ENCODE measurements at regions not wholly inside any gene's neighbourhood (a gene's known extent, or its start where the extent isn't known, plus 50 kb on each side); places are given as distances from the start of the nearest gene placed in this dataset.

DNA sequence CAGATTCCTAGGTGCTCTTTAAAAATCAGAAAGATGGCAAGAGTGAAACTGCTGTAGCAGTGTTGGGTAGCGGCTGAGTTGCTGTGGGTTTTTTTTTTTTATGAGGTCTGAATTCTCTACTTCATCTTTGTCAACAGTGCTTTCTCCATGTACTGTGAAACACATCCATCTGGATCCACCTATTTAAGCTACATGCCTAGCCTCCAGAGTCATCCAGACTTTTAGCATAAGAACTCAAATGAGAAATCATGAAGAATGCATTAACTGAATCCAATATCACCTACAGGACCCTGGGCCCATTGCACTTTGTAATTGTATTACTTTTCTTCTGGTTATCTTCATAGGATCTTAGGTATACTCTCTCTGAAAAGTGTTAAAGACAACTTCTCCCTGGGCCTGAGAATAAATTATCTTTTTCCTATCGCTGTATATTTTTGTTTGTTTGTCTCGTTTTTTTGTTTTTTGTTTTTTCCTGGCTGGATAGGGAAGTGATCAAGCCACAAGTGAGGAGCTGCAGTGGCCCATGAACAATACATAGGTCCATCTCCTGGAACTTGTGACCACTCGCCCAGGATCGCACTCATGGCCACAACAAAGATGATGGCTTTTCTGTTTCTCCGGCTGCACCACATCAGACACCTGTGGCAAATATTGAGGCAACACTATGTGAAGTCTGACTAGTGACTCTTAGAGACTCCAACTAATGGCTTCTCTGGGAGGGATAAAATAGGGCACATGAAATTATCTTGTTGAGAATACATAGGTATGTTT lies 609.9 kb upstream of the AGTR1 start:
- FAIRE-seq = no peak

DNA sequence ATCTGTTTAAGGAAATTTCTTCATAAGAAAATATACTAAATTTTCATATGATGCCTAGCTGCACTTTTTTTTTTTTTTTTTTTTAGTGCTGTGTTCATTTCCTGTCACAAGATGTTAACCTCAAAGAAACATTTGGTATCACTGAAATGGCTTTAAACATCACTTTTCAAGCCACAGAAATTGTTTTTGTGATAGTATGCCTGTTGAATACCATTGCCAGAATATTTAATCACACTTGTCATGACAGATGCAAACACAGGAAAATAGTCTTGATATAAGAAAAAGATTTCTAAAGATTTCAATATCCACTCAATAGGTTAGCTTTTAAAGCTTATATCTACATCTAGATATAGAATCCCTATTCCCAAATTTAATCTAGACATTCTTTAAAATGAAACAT lies 608.5 kb upstream of the AGTR1 start:
- FAIRE-seq = no peak

DNA sequence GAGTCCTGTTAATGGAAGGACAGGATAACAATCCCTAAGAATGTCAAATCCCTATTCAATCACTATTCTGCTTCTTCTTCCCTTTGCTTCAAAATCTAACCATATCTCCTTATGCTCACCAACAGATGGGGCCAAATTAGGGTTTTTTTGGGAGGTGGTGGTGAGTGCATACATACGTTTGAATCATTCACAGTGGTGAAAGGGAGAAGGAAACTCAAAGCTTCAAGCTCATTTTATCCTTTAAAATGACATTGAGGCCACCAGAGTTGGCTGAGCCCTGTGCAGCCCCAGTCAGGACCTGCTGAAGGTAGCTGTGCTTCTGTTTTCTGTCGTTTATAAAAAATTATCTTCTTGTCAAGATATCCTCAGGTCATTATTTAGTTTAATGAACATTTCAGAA lies 607.5 kb upstream of the AGTR1 start:
- FAIRE-seq = no peak

DNA sequence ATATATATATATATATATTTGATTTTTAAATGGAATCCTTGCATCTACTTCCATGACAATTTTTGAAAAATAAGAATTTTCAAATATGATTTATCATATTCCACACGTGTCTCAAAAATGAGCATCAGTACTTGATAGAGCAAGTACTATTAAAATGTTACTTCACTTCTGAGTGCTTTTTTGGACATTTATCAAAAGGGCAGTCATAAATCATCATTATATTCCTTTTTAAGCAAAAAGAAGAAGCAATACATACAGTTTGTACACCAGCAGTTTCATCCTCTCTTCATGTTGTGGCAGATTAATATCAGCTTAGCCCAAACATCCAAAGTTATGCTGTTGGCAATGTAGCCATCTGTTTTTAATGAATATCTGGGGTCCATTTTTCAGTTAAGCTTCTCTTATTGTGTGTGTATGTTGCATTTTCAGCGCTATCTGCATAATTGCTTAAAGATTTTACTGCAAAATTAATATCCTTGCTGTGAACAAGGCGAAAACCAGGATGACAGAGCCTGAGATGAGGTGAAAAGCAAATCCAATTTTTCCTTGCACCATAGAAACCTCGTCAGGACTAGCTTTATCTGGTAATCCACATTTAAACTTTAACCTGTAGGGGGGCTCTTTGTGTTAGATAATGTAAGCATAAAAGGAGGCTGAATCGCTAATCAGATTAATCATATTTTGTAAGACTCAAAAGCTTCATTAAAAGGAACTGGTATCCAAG lies 604.9 kb upstream of the AGTR1 start:
- FAIRE-seq = no peak

DNA sequence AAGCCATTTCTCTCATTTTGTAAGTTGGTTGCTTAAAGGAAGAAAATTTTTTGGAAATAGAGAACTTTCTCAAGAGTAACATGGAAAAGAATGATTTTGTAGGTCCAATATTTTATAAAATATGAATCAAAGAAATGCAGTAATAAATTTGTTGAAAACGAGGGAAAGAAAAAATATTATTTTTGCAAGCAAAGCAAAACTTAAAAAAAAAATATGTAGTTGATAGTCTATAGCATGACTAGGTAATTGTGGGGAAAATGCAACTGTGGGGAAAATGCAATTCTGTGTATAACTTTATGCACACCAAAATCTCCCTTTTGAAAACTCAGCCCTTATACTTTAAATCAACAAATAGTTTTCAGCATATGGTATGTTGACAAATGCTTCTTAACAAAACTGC lies 604.0 kb upstream of the AGTR1 start:
- FAIRE-seq = no peak

DNA sequence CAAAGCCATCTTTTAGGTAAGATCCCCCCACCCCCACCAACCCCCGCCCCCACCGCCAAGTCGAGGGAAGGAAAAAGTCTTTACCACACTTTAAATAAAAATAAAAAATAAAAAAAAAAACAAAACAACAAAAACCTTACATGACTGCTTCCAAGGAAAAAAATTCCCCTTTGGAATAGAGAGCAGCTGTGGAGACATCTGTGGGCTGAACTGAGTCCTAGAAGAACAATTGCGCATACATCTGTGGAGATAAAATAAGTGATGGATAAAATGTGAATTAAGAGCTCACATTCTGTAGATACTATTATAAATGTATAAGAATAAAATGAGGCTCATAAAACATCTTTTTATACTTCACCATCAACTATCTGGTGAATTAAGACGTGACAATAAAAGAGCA lies 601.7 kb upstream of the AGTR1 start:
- no peak for FAIRE-seq

DNA sequence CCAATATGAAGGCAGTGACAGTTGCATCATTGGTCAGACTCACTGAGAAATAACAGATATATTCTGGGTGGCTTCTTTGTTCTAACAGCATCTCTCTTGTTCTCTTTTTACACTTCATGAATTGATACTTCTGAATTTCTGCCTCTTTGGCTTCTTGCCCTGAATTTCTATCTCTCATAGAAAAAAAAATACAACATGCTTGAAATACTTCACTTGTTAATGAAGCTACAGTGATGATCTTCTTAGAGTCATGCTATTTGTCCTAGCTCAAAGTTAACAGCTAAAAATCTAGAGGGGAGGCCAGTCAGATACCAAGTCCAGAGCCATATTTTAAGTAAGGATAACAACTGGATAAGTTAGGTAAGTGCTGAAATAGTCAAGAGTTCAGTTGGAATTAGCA lies 597.2 kb upstream of the AGTR1 start:
- no peak for FAIRE-seq

DNA sequence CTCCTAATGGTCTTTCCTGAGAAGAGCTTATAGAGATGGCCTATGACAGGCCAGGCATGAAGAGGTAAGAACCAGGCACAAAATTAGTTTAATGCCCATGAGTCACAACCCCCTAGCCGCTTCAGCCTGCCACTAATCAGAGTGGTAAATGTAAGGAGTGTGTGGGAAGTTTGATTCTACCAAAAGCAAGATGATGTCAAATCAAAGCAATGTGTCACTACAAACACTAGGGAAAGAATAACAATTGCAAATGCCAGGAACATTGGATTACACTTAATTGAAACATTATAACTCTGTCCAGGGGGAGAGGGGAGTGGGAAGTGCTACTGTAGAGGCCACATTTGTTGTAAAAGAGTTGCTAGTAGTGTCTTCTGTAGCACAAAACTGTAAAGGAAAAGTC lies 596.6 kb upstream of the AGTR1 start:
- no peak for FAIRE-seq

DNA sequence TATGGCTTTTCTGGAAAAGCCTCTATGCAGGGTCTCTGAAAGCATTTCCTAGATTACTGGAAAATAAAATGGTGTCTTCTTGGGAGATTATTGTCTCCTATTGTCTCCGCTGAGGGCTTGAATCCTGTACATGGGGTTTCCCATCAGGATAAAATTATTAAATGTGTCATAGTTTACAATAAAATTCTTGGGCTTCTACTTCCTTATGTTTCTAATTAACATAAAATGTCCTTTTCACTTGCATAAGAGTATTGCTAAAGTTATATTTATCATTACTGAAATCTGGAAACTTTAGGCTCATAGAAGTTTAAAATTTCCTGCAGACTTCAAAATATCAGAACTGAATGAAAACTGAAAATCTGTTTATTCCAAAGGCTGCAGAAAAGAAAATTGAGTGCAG lies 595.5 kb upstream of the AGTR1 start:
- no peak for FAIRE-seq

DNA sequence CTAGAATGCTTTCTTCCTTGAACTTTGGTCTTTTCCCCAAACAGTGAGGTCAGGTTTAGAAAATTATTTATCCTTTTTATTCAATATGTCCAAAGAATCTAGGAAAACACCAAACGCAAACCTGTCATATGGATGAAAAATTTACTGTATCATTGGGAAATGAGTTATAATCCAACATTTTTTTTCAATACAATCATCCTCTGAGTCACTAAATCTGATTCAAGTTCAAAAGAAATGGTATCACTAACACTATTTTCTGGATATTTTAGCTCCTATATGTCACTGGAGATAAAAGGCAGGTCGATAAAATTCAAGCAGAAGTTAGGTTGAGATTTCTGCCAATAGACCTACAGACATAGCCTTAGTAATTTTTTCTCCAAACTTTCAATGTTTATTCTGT lies 591.6 kb upstream of the AGTR1 start:
- no peak for FAIRE-seq

DNA sequence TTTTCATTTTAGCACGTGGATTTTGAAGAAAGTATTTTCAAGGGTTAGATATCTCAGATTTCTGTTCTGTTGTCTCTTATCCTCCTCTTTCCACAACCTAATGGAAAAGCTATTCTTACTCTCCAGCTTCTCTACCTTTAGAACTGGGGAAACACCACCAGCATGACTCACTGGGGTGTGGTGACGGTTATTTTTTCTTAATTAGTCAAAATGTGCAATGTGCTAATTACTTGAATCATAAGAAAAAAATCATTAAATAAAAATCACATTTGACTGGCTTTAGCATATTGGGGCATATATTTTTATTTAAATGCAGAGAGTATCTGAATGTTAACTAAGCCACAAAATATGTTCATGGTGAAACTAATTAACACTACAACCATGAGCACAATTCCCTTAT lies 570.7 kb upstream of the AGTR1 start:
- FAIRE-seq = no peak

DNA sequence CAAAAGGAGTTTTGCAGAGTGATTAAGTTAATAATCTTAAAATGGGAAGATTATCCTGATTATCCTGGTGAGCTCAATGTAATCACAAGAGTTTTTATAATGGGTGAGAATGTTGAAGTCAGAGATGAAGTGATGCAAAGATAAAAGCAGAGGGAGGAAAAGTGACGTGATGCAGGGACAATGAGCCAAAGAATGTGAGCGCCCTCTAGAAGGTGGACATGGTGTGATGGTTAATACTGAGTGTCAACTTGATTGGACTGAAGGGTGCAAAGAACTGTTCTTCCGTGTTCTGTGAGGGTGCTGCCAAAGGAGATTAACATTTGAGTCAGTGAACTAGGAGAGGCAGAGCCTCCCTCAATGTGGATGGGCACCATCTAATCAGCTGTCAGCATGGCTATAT lies 569.6 kb upstream of the AGTR1 start:
- FAIRE-seq = no peak

DNA sequence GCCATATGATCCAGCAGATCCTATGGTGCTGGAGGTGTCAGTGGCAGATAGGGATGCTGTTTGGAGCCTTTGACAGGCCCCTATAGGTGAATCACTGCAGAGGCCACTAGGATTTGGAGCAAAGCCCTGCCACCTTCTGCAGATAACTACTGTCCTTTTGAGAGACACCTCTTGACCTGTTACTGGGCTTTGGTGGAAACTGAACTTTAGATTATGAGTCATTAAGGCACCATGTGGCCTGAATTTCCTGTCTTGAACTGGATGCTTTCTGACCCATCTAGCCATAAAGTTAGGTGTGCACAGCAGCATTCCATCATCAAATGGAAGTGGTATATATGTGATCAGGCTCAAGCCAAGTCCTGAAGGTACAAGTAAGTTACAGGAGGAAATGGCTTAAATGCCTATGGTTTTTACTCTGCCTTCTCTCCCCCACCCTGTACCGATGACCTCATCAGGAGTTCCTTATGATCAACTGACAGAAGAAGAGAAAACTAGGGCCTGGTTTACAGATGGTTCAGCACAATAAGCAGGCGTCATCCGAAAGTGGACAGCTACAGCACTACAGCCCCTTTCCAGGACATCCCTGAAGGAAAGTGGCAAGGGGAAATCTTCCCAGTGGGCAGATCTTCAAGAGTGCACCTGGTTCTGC lies 565.6 kb upstream of the AGTR1 start:
- no peak for FAIRE-seq

DNA sequence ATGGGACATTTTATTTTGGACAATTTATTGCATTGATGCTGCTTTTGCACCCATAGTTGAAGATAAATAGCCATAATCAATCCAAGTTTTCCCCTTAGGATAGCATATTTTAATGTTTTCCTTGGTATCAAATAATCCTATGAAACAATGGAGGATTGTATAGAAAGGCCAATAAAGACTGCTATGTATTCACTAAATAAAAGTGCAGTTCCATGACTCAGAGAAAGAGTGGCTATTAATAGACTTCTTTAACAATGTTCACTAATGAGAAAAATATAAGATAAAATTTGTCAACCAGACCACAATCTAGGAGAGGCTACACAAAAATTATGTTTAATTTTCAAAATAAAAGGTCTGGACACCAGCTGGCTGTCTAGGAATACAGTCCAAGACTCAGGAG lies 560.9 kb upstream of the AGTR1 start:
- no peak for FAIRE-seq

DNA sequence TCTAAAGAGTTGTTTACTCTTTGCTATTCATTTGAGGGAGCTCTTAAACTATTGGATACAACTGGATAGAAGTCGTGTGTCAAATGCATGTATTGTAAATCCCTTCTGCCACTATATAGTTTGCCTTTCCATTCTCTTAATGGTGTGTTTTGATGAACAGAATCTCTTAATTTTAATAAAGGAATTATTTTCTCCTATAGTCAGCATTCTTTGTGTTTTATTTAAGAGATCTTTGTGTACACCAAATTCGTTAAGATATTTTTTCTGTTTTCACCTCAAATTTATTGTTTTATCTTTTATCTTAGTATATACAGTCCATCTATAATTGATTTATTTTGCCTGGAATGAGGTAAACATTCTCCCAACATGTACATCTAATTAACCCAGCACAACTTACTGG lies 551.5 kb upstream of the AGTR1 start:
- no peak for FAIRE-seq

DNA sequence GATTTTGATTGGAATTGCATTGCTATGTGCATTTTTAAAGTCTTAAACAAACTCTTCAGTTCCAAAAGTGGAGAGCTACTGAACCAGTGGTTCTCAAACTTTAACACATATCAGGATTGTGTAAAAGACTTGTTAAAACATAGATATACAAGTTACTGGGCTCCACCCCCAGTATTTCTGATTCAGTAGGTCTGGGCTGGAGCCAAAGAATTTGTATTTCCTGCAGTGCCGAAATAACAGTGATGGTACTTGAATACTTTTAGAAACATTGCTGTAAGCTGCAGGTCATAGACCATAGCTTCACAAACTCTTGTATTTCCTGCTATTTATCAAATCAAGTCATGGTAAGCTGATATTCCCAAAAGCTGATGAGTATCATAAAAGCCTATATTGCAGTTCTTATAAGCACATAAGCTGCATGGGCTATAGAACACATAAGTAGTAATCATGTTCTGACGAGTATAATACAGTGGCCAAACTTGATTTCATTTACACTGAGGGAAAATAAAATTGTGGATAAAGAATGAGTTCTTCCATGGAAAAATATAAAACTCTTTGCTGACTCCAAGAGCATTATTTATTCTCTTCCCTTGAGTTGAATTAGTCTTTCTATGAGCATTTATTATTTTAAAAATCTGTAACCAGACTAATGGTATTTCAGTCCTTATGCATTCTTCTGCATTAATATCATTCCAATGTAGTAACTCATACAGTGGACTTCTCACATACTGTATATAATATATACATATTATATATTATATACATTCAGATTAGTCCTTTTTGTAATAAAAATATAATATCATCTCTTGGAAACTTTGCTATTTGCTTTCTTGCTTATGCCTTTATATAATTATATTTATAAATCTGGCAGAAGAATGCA lies 550.5 kb upstream of the AGTR1 start:
- no peak for FAIRE-seq

DNA sequence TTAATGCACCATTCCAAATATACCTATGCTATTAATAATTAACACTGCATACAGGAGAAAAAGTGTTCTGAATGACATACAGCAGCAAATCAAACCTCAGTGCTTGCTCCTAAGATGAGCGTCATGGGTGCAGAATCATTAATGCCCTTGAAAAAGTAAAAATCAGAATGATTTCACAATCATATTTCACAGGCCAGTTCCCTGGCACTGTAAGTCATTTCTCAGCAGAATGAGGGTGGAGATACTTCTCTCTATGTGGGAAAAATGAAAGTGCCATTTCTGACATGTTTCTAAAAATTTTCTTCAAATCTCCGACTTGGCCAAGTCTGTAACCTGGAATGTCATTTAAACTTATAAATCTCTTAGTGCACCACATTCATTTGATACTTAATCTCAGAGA lies 549.8 kb upstream of the AGTR1 start:
- FAIRE-seq = no peak

DNA sequence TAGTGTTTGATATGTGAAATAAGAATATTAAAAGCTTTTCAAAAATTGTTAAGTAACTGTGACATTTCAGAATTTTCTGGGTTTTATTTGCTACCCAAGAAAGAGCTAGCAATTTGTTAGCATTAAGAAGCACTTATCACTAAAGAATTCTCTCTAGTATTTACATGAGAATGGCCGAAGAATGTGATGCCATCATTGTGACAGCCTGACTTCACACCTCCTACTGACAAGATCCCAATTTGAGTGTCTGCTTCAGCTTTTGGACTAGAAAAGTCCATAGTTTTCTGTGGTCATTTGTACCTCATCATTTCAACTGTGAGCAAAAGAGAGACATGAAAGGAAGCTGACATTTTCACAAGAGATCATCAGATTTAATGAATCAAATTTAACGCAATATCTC lies 548.1 kb upstream of the AGTR1 start:
- FAIRE-seq = no peak

DNA sequence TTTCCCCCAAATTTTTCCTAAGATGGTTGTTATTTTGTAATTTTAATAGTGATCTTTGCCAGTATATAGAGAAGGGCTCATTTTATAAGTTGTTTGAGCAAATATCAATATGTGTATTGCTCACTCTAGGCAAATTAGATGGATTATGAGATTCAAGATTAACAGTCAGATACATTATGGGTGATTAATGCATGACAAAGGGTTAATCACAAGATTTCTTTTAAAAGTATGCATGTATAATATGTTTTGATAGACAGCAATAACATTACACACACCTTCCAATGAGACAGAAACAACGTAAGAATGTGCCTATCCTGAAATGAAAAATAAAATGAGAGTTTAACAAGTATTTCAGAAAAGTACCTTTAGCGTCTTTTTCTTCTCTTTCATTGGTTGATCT lies 547.6 kb upstream of the AGTR1 start:
- no peak for FAIRE-seq

DNA sequence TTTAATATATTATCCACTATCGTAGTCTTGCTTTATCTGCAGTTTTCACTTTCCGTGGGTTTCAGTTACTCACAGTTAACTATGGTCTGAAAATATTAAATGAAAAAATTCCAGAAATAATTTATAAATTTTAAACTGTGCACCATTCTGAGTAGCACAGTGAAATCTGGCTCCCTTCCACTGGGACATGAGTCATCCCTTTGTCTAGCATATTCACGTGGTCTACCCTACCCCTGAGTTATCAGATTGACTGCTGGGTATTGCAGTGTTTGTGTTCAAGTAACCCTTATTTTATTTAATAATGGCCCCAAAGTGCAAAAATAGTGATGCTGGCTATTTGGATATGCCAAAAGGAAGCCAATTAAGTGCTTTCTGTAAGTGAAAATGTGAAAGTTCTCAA lies 539.5 kb upstream of the AGTR1 start:
- no peak for FAIRE-seq

DNA sequence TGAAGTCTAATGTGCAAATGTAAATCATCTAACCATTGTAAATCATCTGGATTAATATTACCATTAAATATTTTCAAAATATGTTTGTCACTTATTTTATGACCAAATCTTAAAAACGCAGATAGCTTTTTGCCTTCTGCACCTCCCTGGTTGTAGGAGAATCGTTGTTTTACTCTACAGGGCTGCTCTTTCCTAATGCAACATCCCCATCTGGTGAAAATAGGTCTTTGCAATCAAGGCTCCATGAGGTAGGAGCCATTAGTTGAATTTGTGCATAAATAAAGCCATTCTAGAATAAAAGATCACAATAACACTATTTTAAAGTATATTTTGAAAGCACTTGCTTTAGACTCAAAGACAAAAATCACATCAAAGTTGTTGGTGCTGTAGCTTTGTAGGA lies 535.6 kb upstream of the AGTR1 start:
- FAIRE-seq = no peak

DNA sequence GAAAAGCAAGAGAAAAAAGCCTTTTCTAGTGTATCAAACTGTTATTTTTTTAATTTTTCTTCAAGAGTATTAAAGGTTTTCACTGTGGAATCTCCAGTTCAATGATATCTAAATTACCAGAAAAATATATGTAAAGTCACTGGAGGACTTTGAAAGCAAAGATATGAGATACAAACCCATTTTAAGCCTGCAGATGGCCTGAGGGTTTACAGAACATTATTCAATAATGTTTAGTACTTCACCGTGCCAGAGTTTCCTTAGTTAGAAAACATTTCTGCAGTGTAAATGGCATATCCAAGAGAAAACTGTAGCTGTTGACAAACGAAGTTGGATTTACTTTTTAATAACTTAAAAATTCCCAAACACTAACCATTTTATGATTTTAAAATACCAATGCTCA lies 529.4 kb upstream of the AGTR1 start:
- no peak for FAIRE-seq

DNA sequence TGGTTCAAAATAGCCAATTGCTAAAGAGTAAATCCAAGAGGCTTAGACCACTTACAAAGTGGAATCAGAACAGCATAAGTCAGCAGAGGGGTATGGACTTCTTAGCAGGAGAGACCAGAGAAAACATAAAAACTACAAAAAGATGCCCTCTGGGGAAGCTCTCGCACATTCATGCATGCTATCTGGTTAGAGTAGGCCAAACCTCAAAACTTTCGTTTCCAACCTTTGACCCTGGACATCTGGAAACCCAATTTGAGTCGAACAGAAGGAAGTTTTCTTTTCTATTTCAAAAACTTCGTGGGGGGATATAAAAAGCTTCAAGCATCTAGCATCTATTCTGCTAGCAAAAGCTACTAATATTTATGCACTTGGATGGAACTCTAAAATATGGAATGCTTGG lies 523.9 kb upstream of the AGTR1 start:
- FAIRE-seq = no peak
